IMR-90 (cell line): ENCODE measurements at regions not wholly inside any gene's neighbourhood (a gene's known extent, or its start where the extent isn't known, plus 50 kb on each side); places are given as distances from the start of the nearest gene placed in this dataset.

Experiments used
- ATAC-seq: fragments of 200-7000 bp; cut with Tn5 transposase; 2 replicates; pipeline ENCODE4 v1.9.1; 2020; ENCODE audit warnings: low read depth, mild to moderate bottlenecking, moderate library complexity
- BruUV-seq: library from RNA; stranded (reverse); fragments of 400-500 nt; replicated peaks from 2 replicates; lab custom pipeline; 2021; lab: Mats Ljungman, UMichigan
- CTCF ChIA-PET: fragments of 300-600 bp; formaldehyde crosslinking; extraction: SDS; loops from one replicate; lab custom pipeline; 2021; ENCODE audit warnings: antibody characterized with exemption; lab: Yijun Ruan, JAX
- POLR2A ChIA-PET: fragments of 300-600 bp; sonication (Branson Sonifier 250); formaldehyde crosslinking; loops from one replicate; lab custom pipeline; 2022; ENCODE audit warnings: antibody characterized with exemption; ENCODE audit not compliant: unreplicated experiment; lab: Charles Lee
- DNase-seq: peaks from one replicate; pipeline ENCODE4 v3.0.0; 2013
- H2AFZ ChIP-seq: replicated peaks from 2 replicates; pipeline ENCODE3; 2013; ENCODE audit warnings: low read length, mild to moderate bottlenecking; ENCODE audit not compliant: poor library complexity
- H2AK5ac ChIP-seq: 2 replicates; pipeline ENCODE4 v1.6.1; 2013; ENCODE audit warnings: low read depth, low read length, inconsistent platforms
- H2AK9ac ChIP-seq: replicated peaks from 2 replicates; pipeline ENCODE3; 2013; ENCODE audit warnings: mild to moderate bottlenecking, low read depth, low read length, moderate library complexity; ENCODE audit not compliant: poor library complexity
- H2BK120ac ChIP-seq: 2 replicates; pipeline ENCODE4 v1.6.1; 2013; ENCODE audit warnings: low read depth, low read length, inconsistent platforms
- H2BK15ac ChIP-seq: 3 replicates; pipeline ENCODE4 v1.6.1; 2013; ENCODE audit warnings: low read depth, low read length, inconsistent platforms
- H2BK20ac ChIP-seq: 2 replicates; pipeline ENCODE4 v1.6.1; 2013; ENCODE audit warnings: low read depth, mild to moderate bottlenecking, inconsistent platforms, low read length, moderate library complexity
- H2BK5ac ChIP-seq: 2 replicates; pipeline ENCODE4 v1.6.1; 2013; ENCODE audit warnings: mild to moderate bottlenecking, low read depth, low read length, inconsistent platforms; ENCODE audit not compliant: poor library complexity, severe bottlenecking
- H3K14ac ChIP-seq: replicated peaks from 2 replicates; pipeline ENCODE4 v1.6.1; 2013; ENCODE audit warnings: low read depth, low read length, inconsistent platforms
- H3K18ac ChIP-seq: 2 replicates; pipeline ENCODE4 v1.6.1; 2013; ENCODE audit warnings: low read depth, low read length, control low read depth
- H3K23ac ChIP-seq: 2 replicates; pipeline ENCODE4 v1.6.1; 2013; ENCODE audit warnings: low read depth, low read length, inconsistent platforms
- H3K27ac ChIP-seq: 2 replicates; pipeline ENCODE4 v1.5.1; 2013; ENCODE audit warnings: mild to moderate bottlenecking, control low read depth, low read length; ENCODE audit not compliant: insufficient read depth
- H3K27me3 ChIP-seq: 2 replicates; pipeline ENCODE4 v1.6.1; 2013; ENCODE audit warnings: low read length; ENCODE audit not compliant: control insufficient read depth, insufficient read depth
- H3K36me3 ChIP-seq: 2 replicates; pipeline ENCODE4 v1.6.1; 2013; ENCODE audit warnings: low read length, mixed read lengths; ENCODE audit not compliant: control insufficient read depth, insufficient read depth
- H3K4ac ChIP-seq: 2 replicates; pipeline ENCODE4 v1.6.1; 2013; ENCODE audit warnings: low read depth, low read length, inconsistent platforms
- H3K4me1 ChIP-seq: 2 replicates; pipeline ENCODE4 v1.6.1; 2013; ENCODE audit warnings: low read length, mixed read lengths; ENCODE audit not compliant: control insufficient read depth, insufficient read depth
- H3K4me2 ChIP-seq: 2 replicates; pipeline ENCODE4 v1.6.1; 2013; ENCODE audit warnings: low read depth, mild to moderate bottlenecking, control low read depth, low read length, moderate library complexity
- H3K4me3 ChIP-seq: 2 replicates; pipeline ENCODE4 v1.5.1; 2013; ENCODE audit warnings: low read depth, mild to moderate bottlenecking, control low read depth, low read length, moderate library complexity; ENCODE audit not compliant: insufficient read depth
- H3K56ac ChIP-seq: 2 replicates; pipeline ENCODE4 v1.6.1; 2013; ENCODE audit warnings: low read length, inconsistent platforms; ENCODE audit not compliant: insufficient read depth; ENCODE audit errors: extremely low read depth
- H3K79me1 ChIP-seq, 2 experiments: 2 replicates each; pipeline ENCODE4 v1.6.1; 2013; ENCODE audit warnings: low read length in 2 of 2, inconsistent platforms in 1 of 2, low read depth in 1 of 2
- H3K9ac ChIP-seq: 2 replicates; pipeline ENCODE4 v1.6.1; 2013; ENCODE audit warnings: low read depth, low read length, control low read depth
- H3K9me1 ChIP-seq: 2 replicates; pipeline ENCODE4 v1.6.1; 2013; ENCODE audit warnings: low read length, inconsistent platforms; ENCODE audit not compliant: insufficient read depth
- H3K9me3 ChIP-seq: 2 replicates; pipeline ENCODE4 v1.6.1; 2013; ENCODE audit warnings: low read length; ENCODE audit not compliant: control insufficient read depth, insufficient read depth
- H4K20me1 ChIP-seq: 2 replicates; pipeline ENCODE4 v1.6.1; 2013; ENCODE audit warnings: low read length, inconsistent platforms; ENCODE audit not compliant: insufficient read depth
- H4K5ac ChIP-seq: 2 replicates; pipeline ENCODE4 v1.6.1; 2013; ENCODE audit warnings: mild to moderate bottlenecking, low read depth, low read length, control low read depth
- H4K8ac ChIP-seq, 2 experiments: 2 replicates each; pipeline ENCODE4 v1.6.1; 2013; ENCODE audit warnings: low read depth in 2 of 2, low read length in 2 of 2, control low read depth in 1 of 2, inconsistent platforms in 1 of 2
- H4K91ac ChIP-seq: 2 replicates; pipeline ENCODE4 v1.6.1; 2013; ENCODE audit warnings: low read depth, low read length, inconsistent platforms; ENCODE audit not compliant: insufficient read depth
- CHD1 ChIP-seq: IDR thresholded peaks from 2 replicates; pipeline ENCODE4 v1.6.1; 2012; ENCODE audit warnings: low read depth, low read length, improper control_type of control experiment
- WGBS, 2 experiments: methylation state at CpG; one replicate each; pipeline versions ENCODE4 v1.1.5 to v1.1.7; 2013; ENCODE audit warnings: missing lambda C conversion rate in 2 of 2; ENCODE audit not compliant: insufficient read length in 1 of 2; ENCODE audit errors: extremely low coverage in 2 of 2; 5-methylcytosine and 5-hydroxymethylcytosine counted together
- dilution Hi-C: fragments of 300-500 bp; cut with HindIII; formaldehyde crosslinking; loops from one replicate; pipeline ENCODE4 v1.14.3; 2018; ENCODE audit warnings: low sequenced_read_pairs; ENCODE audit not compliant: unreplicated experiment
- in situ Hi-C: fragments of 300-500 bp; cut with MboI; formaldehyde crosslinking; loops from 3 replicates; pipeline ENCODE4 v1.14.3; 2019; ENCODE audit warnings: low sequenced_read_pairs, inconsistent platforms, mixed read lengths
- intact Hi-C: fragments of 100-400 bp; cut with micrococcal nuclease; formaldehyde crosslinking; loops from 2 replicates; pipeline ENCODE4 v1.10.0; 2022
- TF ChIP-seq, protein P1 (sequence below): fragments of 150-350 bp; IDR thresholded peaks from 2 replicates; pipeline ENCODE4 v1.6.1; 2017; ENCODE audit warnings: mild to moderate bottlenecking, antibody characterized with exemption, low read length, low read depth

GRCh38 chr10:113420057-113420732, 132.7 kb upstream of the HABP2 start:
- no peak overlapping the region for H2BK20ac ChIP-seq
- H3K79me1 ChIP-seq, result no peaks in the 10 kb centered on the region
- TF ChIP-seq, protein P1, sequence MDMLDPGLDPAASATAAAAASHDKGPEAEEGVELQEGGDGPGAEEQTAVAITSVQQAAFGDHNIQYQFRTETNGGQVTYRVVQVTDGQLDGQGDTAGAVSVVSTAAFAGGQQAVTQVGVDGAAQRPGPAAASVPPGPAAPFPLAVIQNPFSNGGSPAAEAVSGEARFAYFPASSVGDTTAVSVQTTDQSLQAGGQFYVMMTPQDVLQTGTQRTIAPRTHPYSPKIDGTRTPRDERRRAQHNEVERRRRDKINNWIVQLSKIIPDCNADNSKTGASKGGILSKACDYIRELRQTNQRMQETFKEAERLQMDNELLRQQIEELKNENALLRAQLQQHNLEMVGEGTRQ, result no peak
- no peak for TF ChIP-seq CHD1
- no peak overlapping the region for H2AFZ ChIP-seq
- no TSS peak for BruUV-seq
- ChIA-PET POLR2A (no interaction called here), CTCF (no interaction called here)
- no peak overlapping the region for H3K27ac ChIP-seq
- WGBS, 2 experiments, result no CpG with 5 or more reads among the region's 2 CpGs
- intact Hi-C loops (no loop called here), in situ Hi-C loops (no loop called here), dilution Hi-C loops (no loop called here)
- H3K4ac ChIP-seq, result no peak overlapping the region
- no peak overlapping the region for H2BK5ac ChIP-seq
- DNase-seq (no peak), ATAC-seq (no peak)
- H3K56ac ChIP-seq, result no peak overlapping the region
- no peak overlapping the region for H2BK120ac ChIP-seq
- H3K27me3 ChIP-seq, result no peaks in the 10 kb centered on the region
- no peaks in the 10 kb centered on the region for H3K36me3 ChIP-seq
- no peak overlapping the region for H3K18ac ChIP-seq
- no peak overlapping the region for H4K5ac ChIP-seq
- H3K9me3 ChIP-seq, result no peaks in the 10 kb centered on the region
- no peak overlapping the region for H2AK5ac ChIP-seq
- no peak overlapping the region for H4K91ac ChIP-seq
- H3K9ac ChIP-seq, result no peak overlapping the region
- no peaks in the 10 kb centered on the region for H4K20me1 ChIP-seq
- H3K14ac ChIP-seq, result no peak overlapping the region
- no peaks in the 10 kb centered on the region for H3K4me1 ChIP-seq
- H2AK9ac ChIP-seq, result no peak overlapping the region
- H3K4me2 ChIP-seq, result no peak overlapping the region
- H3K23ac ChIP-seq, result no peak overlapping the region
- H3K9me1 ChIP-seq, result no peaks in the 10 kb centered on the region
- H4K8ac ChIP-seq, result no peak overlapping the region
- H3K4me3 ChIP-seq, result no peak overlapping the region
- H2BK15ac ChIP-seq, result no peak overlapping the region
